ENCODE measurements at regions not wholly inside any gene's neighbourhood (a gene's known extent, or its start where the extent isn't known, plus 50 kb on each side); places are given as distances from the start of the nearest gene placed in this dataset.

DNA sequence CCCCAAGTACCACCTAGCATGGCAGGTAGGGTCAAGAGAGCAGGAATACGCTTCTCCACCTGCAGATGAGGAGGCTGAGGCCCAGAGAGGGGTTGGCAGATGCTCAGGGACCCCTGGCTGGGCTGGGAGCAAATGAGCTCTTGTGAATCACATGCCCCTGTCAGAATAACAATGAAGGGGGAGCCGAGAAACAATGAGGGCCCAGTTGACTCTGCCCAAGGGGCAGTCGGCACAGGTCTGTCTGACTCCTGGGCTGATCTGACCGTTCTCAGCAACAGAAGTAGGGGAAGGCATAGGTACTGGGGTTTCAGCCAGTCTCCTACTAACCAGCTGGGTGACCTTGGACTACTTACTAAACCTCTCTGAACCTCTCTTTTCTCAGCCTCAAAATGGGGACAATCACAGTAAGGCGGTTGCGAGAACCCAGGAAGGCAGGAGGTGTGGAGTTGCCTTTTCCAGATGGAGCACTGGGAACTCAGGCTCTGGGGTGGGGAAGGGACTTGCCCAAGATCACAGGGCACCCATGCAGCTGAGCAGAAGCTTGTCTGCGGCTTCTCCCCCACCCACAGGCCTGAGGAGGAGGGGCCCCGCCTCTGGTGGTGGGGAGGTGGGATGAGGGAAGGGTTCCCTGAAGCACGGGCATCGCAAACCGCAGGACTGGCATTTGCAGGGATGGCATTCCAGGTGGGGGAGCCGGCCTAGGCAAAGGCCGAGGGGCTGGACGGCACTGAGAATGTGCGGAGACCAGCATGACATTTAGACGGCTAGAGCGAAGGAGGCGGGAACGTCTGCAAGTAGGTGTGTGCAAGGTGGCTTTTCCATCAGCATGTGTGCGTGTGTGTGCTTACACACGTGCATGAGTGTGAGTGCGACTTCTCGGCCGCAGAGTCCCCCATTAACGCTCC lies 163.0 kb downstream of the MN1 start:
- WGBS, 3 donors = 78 to 89% (median 80%) methylated on average over 25 of the region's 25 CpGs
- no peak for DNase-seq
- Histone ChIP-seq H3K4me3 (no peak overlapping the region), H3K27ac (no peak overlapping the region), H3K4me1 (ENCODE audit: insufficient read depth) (no peaks in the 10 kb centered on the region), H3K36me3 (no peaks in the 10 kb centered on the region), H3K9me3 (no peaks in the 10 kb centered on the region), H3K27me3 (no peaks in the 10 kb centered on the region)
- intact Hi-C loops (cut with DNase I) = no loop called here
- TF ChIP-seq, protein P1, sequence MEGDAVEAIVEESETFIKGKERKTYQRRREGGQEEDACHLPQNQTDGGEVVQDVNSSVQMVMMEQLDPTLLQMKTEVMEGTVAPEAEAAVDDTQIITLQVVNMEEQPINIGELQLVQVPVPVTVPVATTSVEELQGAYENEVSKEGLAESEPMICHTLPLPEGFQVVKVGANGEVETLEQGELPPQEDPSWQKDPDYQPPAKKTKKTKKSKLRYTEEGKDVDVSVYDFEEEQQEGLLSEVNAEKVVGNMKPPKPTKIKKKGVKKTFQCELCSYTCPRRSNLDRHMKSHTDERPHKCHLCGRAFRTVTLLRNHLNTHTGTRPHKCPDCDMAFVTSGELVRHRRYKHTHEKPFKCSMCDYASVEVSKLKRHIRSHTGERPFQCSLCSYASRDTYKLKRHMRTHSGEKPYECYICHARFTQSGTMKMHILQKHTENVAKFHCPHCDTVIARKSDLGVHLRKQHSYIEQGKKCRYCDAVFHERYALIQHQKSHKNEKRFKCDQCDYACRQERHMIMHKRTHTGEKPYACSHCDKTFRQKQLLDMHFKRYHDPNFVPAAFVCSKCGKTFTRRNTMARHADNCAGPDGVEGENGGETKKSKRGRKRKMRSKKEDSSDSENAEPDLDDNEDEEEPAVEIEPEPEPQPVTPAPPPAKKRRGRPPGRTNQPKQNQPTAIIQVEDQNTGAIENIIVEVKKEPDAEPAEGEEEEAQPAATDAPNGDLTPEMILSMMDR (IDR thresholded peaks at IDR 0.05) = no peak
- TF ChIP-seq EP300 (IDR thresholded peaks at IDR 0.05) (no peak), POLR2A (IDR thresholded peaks at IDR 0.05) (no peak)

DNA sequence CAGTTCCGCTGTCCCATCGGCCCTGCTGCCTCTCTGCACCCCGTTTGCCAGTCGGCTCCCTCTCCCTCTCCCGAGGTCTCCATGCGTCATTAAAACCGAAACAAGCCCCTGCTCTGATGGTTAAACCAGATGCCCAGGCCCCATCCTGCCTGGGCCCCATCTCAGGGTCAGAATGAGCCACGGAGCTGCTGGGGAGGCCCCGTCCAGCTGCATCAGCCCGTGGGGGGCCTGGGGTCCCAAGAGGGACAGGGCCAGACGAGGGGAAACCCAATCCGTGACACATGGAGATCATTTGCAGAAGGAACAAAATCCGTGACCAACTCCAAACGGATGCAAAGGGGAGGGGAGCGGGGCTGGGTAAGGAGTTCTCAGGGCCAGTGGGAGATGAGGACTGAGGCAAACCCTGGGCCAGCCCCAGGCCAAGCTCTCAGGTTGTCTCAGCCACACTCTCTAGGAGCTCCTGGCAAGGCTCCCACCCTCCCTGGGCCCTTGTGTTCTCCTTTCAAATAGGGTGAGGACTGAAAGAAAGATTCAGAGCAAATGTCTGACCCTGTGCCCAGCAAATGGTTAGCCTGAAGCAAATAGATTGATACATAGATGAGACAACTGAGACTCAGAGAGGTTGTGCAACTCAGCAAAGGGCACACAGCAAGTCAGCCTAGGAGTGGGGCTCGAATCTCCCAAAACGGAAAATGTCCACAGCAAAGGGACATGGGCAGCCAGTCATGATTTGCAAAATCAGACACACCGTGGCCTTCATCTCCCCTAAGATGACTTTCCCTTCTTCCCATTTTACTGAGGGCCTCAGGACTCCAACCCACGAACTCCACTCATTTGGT lies 162.1 kb downstream of the MN1 start:
- 70 to 75% (median 70%) methylated on average over 19 of the region's 19 CpGs for WGBS, 3 donors
- Histone ChIP-seq H3K9me3 (no peaks in the 10 kb centered on the region), H3K27me3 (no peaks in the 10 kb centered on the region), H3K4me1 (ENCODE audit: insufficient read depth) (no peaks in the 10 kb centered on the region), H3K27ac (no peak overlapping the region), H3K36me3 (no peaks in the 10 kb centered on the region), H3K4me3 (no peak overlapping the region)
- TF ChIP-seq POLR2A (IDR thresholded peaks at IDR 0.05) (no peak), EP300 (IDR thresholded peaks at IDR 0.05) (no peak)
- TF ChIP-seq, protein P1 (IDR thresholded peaks at IDR 0.05) = no peak
- no peak for DNase-seq
- intact Hi-C loops (cut with DNase I) = no loop called here

DNA sequence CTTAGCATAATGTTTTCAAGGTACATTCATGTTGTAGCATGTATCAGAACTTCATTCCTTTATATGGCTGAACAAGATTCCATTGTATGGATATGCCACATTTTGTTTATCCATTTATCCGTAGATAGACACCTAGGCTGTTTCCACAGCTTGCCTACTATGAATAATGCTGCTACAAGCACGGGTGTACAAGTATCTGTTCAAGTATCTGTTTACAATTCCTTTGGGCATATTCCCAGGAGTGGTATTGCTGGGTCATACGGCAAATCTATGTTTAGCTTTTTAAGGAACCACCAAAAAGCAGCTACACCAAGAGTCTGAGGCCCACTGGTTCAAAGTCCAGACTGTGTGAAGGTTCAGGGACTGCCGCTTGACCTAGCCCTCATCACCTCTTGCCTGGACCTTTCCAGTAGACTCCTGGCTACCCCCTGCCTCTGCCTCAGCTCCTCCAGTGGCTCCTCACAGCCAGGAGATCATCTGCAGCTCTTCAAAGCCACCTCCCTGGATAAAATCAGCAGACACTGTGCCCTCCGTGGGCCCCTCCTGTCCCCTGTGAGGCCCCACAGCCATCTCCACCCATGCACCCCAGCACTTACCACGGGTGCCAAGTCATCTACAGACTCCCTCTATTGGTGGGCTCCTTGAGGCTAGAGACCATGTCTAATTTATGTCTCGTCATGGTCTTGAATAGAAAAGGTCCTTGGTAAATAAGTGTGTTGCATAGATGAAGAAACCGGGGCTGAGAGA lies 160.3 kb downstream of the MN1 start:
- intact Hi-C loops (cut with DNase I) = no loop called here
- H3K9me3 ChIP-seq = no peaks in the 10 kb centered on the region
- no peaks in the 10 kb centered on the region for H3K4me1 ChIP-seq (ENCODE audit: insufficient read depth)
- WGBS, 3 donors = 62 to 77% (median 69%) methylated on average over 8 of the region's 8 CpGs
- no peaks in the 10 kb centered on the region for H3K27me3 ChIP-seq
- no peaks in the 10 kb centered on the region for H3K36me3 ChIP-seq
- H3K4me3 ChIP-seq = no peak overlapping the region
- no peak overlapping the region for H3K27ac ChIP-seq
- DNase-seq = peak in 1 of 5 donors; percentile 25
- TF ChIP-seq, protein P1 (IDR thresholded peaks at IDR 0.05) = no peak
- TF ChIP-seq POLR2A (IDR thresholded peaks at IDR 0.05) (no peak), EP300 (IDR thresholded peaks at IDR 0.05) (no peak)
